ENCODE measurements at regions not wholly inside any gene's neighbourhood (a gene's known extent, or its start where the extent isn't known, plus 50 kb on each side); places are given as distances from the start of the nearest gene placed in this dataset.
"Not testable (repeated sequence)": the region's sequence is repeated elsewhere in the genome, so short reads cannot be mapped to it uniquely, and the experiment has no call there.

DNA sequence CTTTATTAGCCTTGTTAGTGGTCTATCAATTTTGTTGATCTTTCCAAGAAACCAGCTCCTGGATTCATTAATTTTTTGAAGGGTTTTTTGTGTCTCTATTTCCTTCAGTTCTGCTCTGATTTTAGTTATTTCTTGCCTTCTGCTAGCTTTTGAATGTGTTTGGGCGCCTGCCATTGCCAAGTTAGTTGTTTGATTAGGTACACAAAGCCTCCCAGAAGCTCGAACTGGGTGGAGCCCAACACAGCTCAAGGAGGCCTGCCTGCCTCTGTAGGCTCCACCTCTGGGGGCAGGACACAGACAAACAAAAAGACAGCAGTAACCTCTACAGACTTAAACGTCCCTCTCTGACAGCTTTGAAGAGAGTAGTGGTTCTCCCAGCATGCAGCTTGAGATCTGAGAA lies 682.3 kb upstream of the ZNF804A start:
- H3K27me3 ChIP-seq (ENCODE audit: insufficient read depth, low read length); H2AFZ ChIP-seq (ENCODE audit: low read depth, low read length, poor library complexity, severe bottlenecking); H3K9me2 ChIP-seq (ENCODE audit: insufficient read depth); H3K4me2 ChIP-seq (ENCODE audit: low read length); H3K27ac ChIP-seq (ENCODE audit: low read depth, low read length); H3K9ac ChIP-seq (ENCODE audit: low read length); H3K4me3 ChIP-seq (replicated peaks in 1 of 2; ENCODE audit: low read depth in 1 of 2, low read length in 2 of 2); DNase-seq (ENCODE audit: low read depth, low spot score); CTCF ChIA-PET; intact Hi-C loops (cut with micrococcal nuclease); POLR2A ChIA-PET; ATAC-seq; H3K79me2 ChIP-seq (ENCODE audit: insufficient read depth, low read length); BruUV-seq (replicated peaks); RAD21 ChIA-PET (ENCODE audit: low non-redundant PET in 1 of 2, low total read pairs in 2 of 2, uncharacterized antibody in 2 of 2, unreplicated experiment in 2 of 2); H4K20me1 ChIP-seq (ENCODE audit: insufficient read depth); H3K9me3 ChIP-seq (ENCODE audit: control insufficient read depth in 1 of 2, insufficient read depth in 1 of 2, low read depth in 1 of 2, low read length in 2 of 2); H3K4me1 ChIP-seq (ENCODE audit: control insufficient read depth in 1 of 2, insufficient read depth in 2 of 2, low read length in 2 of 2); H3K36me3 ChIP-seq (ENCODE audit: control insufficient read depth in 1 of 2, insufficient read depth in 2 of 2, low read length in 2 of 2): not testable (repeated sequence)

- BruUV-seq (replicated peaks) = no TSS peak
- Histone ChIP-seq H3K9ac (ENCODE audit: low read length) (no peak overlapping the region), H3K9me3 (ENCODE audit: control insufficient read depth in 1 of 2, insufficient read depth in 1 of 2, low read depth in 1 of 2, low read length in 2 of 2) (no peaks in the 10 kb centered on the region), H3K27ac (ENCODE audit: low read depth, low read length) (no peak overlapping the region), H3K4me1 (ENCODE audit: control insufficient read depth in 1 of 2, insufficient read depth in 2 of 2, low read length in 2 of 2) (no peaks in the 10 kb centered on the region), H3K4me2 (ENCODE audit: low read length) (no peak overlapping the region), H3K79me2 (ENCODE audit: insufficient read depth, low read length) (no peaks in the 10 kb centered on the region), H3K9me2 (ENCODE audit: insufficient read depth) (no peaks in the 10 kb centered on the region), H3K27me3 (ENCODE audit: insufficient read depth, low read length) (no peaks in the 10 kb centered on the region), H3K4me3 (replicated peaks in 1 of 2; ENCODE audit: low read depth in 1 of 2, low read length in 2 of 2) (no peak overlapping the region), H2AFZ (ENCODE audit: low read depth, low read length, poor library complexity, severe bottlenecking) (no peak overlapping the region), H4K20me1 (ENCODE audit: insufficient read depth) (no peaks in the 10 kb centered on the region), H3K36me3 (ENCODE audit: control insufficient read depth in 1 of 2, insufficient read depth in 2 of 2, low read length in 2 of 2) (no peaks in the 10 kb centered on the region)
- POLR2A ChIA-PET = no interaction called here
- ATAC-seq = no peak
- DNase-seq (ENCODE audit: low read depth, low spot score) = no peak
- CTCF ChIA-PET = no interaction called here
- RAD21 ChIA-PET (ENCODE audit: low non-redundant PET in 1 of 2, low total read pairs in 2 of 2, uncharacterized antibody in 2 of 2, unreplicated experiment in 2 of 2) = no interaction called here
- intact Hi-C loops (cut with micrococcal nuclease) = no loop called here
- no peak for TF ChIP-seq SP1 (IDR thresholded peaks at IDR 0.05; ENCODE audit: low read depth)
- TF ChIP-seq EGR1 (IDR thresholded peaks at IDR 0.05; ENCODE audit: low read depth) = no peak
- no peak for TF ChIP-seq CEBPB (IDR thresholded peaks at IDR 0.05; ENCODE audit: low read depth)
- TF ChIP-seq MAX (IDR thresholded peaks at IDR 0.05) = no peak
- TF ChIP-seq, protein P1, sequence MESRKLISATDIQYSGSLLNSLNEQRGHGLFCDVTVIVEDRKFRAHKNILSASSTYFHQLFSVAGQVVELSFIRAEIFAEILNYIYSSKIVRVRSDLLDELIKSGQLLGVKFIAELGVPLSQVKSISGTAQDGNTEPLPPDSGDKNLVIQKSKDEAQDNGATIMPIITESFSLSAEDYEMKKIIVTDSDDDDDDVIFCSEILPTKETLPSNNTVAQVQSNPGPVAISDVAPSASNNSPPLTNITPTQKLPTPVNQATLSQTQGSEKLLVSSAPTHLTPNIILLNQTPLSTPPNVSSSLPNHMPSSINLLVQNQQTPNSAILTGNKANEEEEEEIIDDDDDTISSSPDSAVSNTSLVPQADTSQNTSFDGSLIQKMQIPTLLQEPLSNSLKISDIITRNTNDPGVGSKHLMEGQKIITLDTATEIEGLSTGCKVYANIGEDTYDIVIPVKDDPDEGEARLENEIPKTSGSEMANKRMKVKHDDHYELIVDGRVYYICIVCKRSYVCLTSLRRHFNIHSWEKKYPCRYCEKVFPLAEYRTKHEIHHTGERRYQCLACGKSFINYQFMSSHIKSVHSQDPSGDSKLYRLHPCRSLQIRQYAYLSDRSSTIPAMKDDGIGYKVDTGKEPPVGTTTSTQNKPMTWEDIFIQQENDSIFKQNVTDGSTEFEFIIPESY (IDR thresholded peaks at IDR 0.05; ENCODE audit: extremely low read depth, insufficient replicate concordance, low read length) = no peak
- no peak for TF ChIP-seq ATF3 (IDR thresholded peaks at IDR 0.05)
- TF ChIP-seq ZNF274 (IDR thresholded peaks at IDR 0.05; ENCODE audit: low read depth, low read length) = no peak
- no peak for TF ChIP-seq YY1 (IDR thresholded peaks at IDR 0.05; ENCODE audit: extremely low read depth, insufficient replicate concordance, low read depth, low read length)
- TF ChIP-seq SRF (IDR thresholded peaks at IDR 0.05; ENCODE audit: low read depth) = no peak
- no peak for TF ChIP-seq FOSL1 (IDR thresholded peaks at IDR 0.05; ENCODE audit: low read depth)
- no peak for TF ChIP-seq TCF7L2 (IDR thresholded peaks at IDR 0.05; ENCODE audit: borderline replicate concordance, extremely low read depth, insufficient read depth, insufficient read length)
- TF ChIP-seq ELF1 (IDR thresholded peaks at IDR 0.05; ENCODE audit: borderline replicate concordance, low read depth) = no peak
- no peak for TF ChIP-seq CBX3 (IDR thresholded peaks at IDR 0.05; ENCODE audit: low read depth)
These were observed 679.2 kb upstream of the ZNF804A start for GRCh38 chr2:183919167-183919566.
